ENCODE measurements at regions not wholly inside any gene's neighbourhood (a gene's known extent, or its start where the extent isn't known, plus 50 kb on each side); places are given as distances from the start of the nearest gene placed in this dataset.

GRCh38 chr20:48478370-48478769 is 349.4 kb downstream of the PREX1 start:
- H3K9me3 ChIP-seq: no peaks in the 10 kb centered on the region
- no peak overlapping the region for H3K27ac ChIP-seq
- no peak overlapping the region for H3K4me3 ChIP-seq
- intact Hi-C loops (cut with DNase I): no loop called here
- DNase-seq (no peak), ATAC-seq (no peak)
- H3K36me3 ChIP-seq: no peaks in the 10 kb centered on the region
- WGBS, 4 donors: 46 to 59% (median 54%) methylated on average over 5 of the region's 5 CpGs
- H3K27me3 ChIP-seq: peaks cover 0 to 46% (median 13%) of the 10 kb centered on the region in 9 donors
- TF ChIP-seq POLR2A (IDR thresholded peaks at IDR 0.05) (no peak), CTCF (IDR thresholded peaks at IDR 0.05) (no peak)
- H3K4me1 ChIP-seq: no peaks in the 10 kb centered on the region

GRCh38 chr20:48476854-48477253 is 350.9 kb downstream of the PREX1 start:
- Histone ChIP-seq H3K27me3 (peaks cover 0 to 39% (median 12%) of the 10 kb centered on the region in 9 donors), H3K9me3 (no peaks in the 10 kb centered on the region), H3K36me3 (no peaks in the 10 kb centered on the region), H3K4me3 (no peak overlapping the region), H3K4me1 (no peaks in the 10 kb centered on the region), H3K27ac (no peak overlapping the region)
- 87 to 92% (median 91%) methylated on average over 11 of the region's 11 CpGs for WGBS, 4 donors
- TF ChIP-seq CTCF (IDR thresholded peaks at IDR 0.05) (no peak), POLR2A (IDR thresholded peaks at IDR 0.05) (no peak)
- ATAC-seq (no peak), DNase-seq (no peak)
- intact Hi-C loops (cut with DNase I): no loop called here

GRCh38 chr20:48474022-48474421 is 353.8 kb downstream of the PREX1 start:
- Histone ChIP-seq H3K4me1 (no peaks in the 10 kb centered on the region), H3K4me3 (no peak overlapping the region), H3K27ac (no peak overlapping the region), H3K27me3 (peaks cover 0 to 22% (median 4%) of the 10 kb centered on the region in 9 donors), H3K9me3 (no peaks in the 10 kb centered on the region), H3K36me3 (no peaks in the 10 kb centered on the region)
- TF ChIP-seq POLR2A (IDR thresholded peaks at IDR 0.05): no peak
- no peak for TF ChIP-seq CTCF (IDR thresholded peaks at IDR 0.05)
- ATAC-seq (no peak), DNase-seq (no peak)
- WGBS, 4 donors: 75 to 81% (median 77%) methylated on average over 5 of the region's 5 CpGs
- intact Hi-C loops (cut with DNase I): no loop called here

GRCh38 chr20:48471759-48472408 is 355.9 kb downstream of the PREX1 start:
- TF ChIP-seq POLR2A (IDR thresholded peaks at IDR 0.05) (no peak), CTCF (IDR thresholded peaks at IDR 0.05) (no peak)
- no peak for DNase-seq
- H3K27ac ChIP-seq: no peak overlapping the region
- no peaks in the 10 kb centered on the region for H3K9me3 ChIP-seq
- no peaks in the 10 kb centered on the region for H3K36me3 ChIP-seq
- WGBS, 4 donors: 54 to 64% (median 57%) methylated on average over 9 of the region's 9 CpGs
- H3K27me3 ChIP-seq: peaks cover 0 to 13% (median 0%) of the 10 kb centered on the region in 9 donors
- ATAC-seq: no peak
- H3K4me3 ChIP-seq: no peak overlapping the region
- intact Hi-C loops (cut with DNase I): no loop called here
- no peaks in the 10 kb centered on the region for H3K4me1 ChIP-seq
